ENCODE measurements at regions not wholly inside any gene's neighbourhood (a gene's known extent, or its start where the extent isn't known, plus 50 kb on each side); places are given as distances from the start of the nearest gene placed in this dataset.

DNA sequence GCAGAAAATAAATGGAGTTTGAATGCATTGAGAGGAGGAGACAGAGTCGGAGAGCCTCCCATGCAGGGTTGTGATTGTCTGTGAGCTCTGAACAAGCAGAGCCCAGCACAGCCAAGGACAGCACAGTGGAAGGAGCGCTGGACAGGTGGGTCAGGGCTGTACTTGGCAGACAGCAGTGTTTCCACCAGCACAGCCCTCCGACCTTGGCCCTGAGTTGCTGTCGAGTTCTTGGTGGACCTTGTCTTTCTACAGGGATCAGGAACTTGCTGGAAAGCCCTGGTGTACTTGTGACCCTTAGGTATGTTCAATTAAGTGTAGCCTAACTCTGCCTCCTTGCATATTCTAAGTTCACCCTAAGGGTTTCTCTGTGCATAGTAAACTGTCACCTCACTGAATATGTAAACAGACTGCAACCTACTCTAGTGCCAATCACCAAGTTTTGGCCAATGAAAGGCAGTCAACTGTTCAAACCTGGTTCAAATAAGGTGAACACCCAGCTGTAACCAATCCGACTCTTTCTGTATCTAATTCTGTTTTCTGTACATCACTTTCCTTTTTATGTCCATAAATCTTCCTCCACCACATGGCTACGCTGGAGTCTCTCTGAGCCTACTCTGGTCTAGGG is 86.6 kb upstream of the SLC25A33 start:
- TF ChIP-seq, protein P1, sequence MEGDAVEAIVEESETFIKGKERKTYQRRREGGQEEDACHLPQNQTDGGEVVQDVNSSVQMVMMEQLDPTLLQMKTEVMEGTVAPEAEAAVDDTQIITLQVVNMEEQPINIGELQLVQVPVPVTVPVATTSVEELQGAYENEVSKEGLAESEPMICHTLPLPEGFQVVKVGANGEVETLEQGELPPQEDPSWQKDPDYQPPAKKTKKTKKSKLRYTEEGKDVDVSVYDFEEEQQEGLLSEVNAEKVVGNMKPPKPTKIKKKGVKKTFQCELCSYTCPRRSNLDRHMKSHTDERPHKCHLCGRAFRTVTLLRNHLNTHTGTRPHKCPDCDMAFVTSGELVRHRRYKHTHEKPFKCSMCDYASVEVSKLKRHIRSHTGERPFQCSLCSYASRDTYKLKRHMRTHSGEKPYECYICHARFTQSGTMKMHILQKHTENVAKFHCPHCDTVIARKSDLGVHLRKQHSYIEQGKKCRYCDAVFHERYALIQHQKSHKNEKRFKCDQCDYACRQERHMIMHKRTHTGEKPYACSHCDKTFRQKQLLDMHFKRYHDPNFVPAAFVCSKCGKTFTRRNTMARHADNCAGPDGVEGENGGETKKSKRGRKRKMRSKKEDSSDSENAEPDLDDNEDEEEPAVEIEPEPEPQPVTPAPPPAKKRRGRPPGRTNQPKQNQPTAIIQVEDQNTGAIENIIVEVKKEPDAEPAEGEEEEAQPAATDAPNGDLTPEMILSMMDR (conservative IDR thresholded peaks at IDR 0.05) = no peak
- no peak for TF ChIP-seq ZFX (IDR thresholded peaks at IDR 0.05)

Data from C4-2B (cell line).